DOHH2 (cell line): ENCODE measurements at regions not wholly inside any gene's neighbourhood (a gene's known extent, or its start where the extent isn't known, plus 50 kb on each side); places are given as distances from the start of the nearest gene placed in this dataset.

ENCODE experiments used
- H3F3A ChIP-seq: fragments of 200-600 bp; sonication (generic), shearing (Covaris generic); 2 replicates; pipeline ENCODE4 v1.6.0; 2016; ENCODE audit warnings: antibody characterized with exemption, mild to moderate bottlenecking; ENCODE audit not compliant: control insufficient read depth, insufficient read depth
- H3K27ac ChIP-seq: fragments of 200-600 bp; sonication (generic); 2 replicates; pipeline ENCODE4 v1.5.1; 2014; ENCODE audit warnings: low read depth, mild to moderate bottlenecking, low read length, moderate library complexity
- H3K27me3 ChIP-seq: fragments of 200-600 bp; sonication (generic); 2 replicates; pipeline ENCODE4 v1.6.1; 2014; ENCODE audit warnings: mild to moderate bottlenecking, low read length, mixed read lengths; ENCODE audit not compliant: control insufficient read depth
- H3K36me3 ChIP-seq: fragments of 200-600 bp; sonication (generic); 2 replicates; pipeline ENCODE4 v1.6.1; 2014; ENCODE audit warnings: mild to moderate bottlenecking, low read length, moderate library complexity, mixed read lengths; ENCODE audit not compliant: control insufficient read depth
- H3K4me1 ChIP-seq: fragments of 200-600 bp; sonication (generic); 2 replicates; pipeline ENCODE4 v1.6.1; 2014; ENCODE audit warnings: mild to moderate bottlenecking, low read length, mixed read lengths; ENCODE audit not compliant: control insufficient read depth
- H3K4me2 ChIP-seq: fragments of 200-600 bp; sonication (generic); 2 replicates; pipeline ENCODE4 v1.6.0; 2014; ENCODE audit warnings: mild to moderate bottlenecking, low read length, moderate library complexity
- H3K4me3 ChIP-seq: fragments of 200-600 bp; sonication (generic); 2 replicates; pipeline ENCODE4 v1.5.1; 2014; ENCODE audit warnings: mild to moderate bottlenecking, low read length, mixed read lengths
- H3K79me2 ChIP-seq: fragments of 200-600 bp; sonication (generic); 2 replicates; pipeline ENCODE4 v1.6.1; 2014; ENCODE audit warnings: mild to moderate bottlenecking, low read length, mixed read lengths; ENCODE audit not compliant: control insufficient read depth
- H3K9me2 ChIP-seq: fragments of 200-600 bp; sonication (generic); replicated peaks from 2 replicates; pipeline ENCODE4 v1.6.1; 2014; ENCODE audit warnings: mild to moderate bottlenecking, low read length, mixed read lengths; ENCODE audit not compliant: control insufficient read depth
- H3K9me3 ChIP-seq: fragments of 200-600 bp; sonication (generic); 2 replicates; pipeline ENCODE4 v1.6.1; 2014; ENCODE audit warnings: antibody characterized with exemption, low read length, mixed read lengths; ENCODE audit not compliant: control insufficient read depth, insufficient read depth
- H4K20me1 ChIP-seq: fragments of 200-600 bp; sonication (generic); 2 replicates; pipeline ENCODE4 v1.6.0; 2014; ENCODE audit warnings: low read depth, mild to moderate bottlenecking, antibody characterized with exemption, low read length, moderate library complexity; ENCODE audit not compliant: control insufficient read depth, insufficient read depth
- EZH2phosphoT487 ChIP-seq: fragments of 200-600 bp; sonication (generic); IDR thresholded peaks from 2 replicates; pipeline ENCODE4 v1.6.1; 2017; ENCODE audit warnings: borderline replicate concordance, mild to moderate bottlenecking, antibody characterized with exemption, low read length, moderate library complexity, mixed read lengths
- TF ChIP-seq, protein P1 (sequence below): fragments of 200-600 bp; sonication (generic); IDR thresholded peaks from one replicate; pipeline ENCODE4 v1.5.1; 2014; ENCODE audit warnings: antibody characterized with exemption, mild to moderate bottlenecking, low read depth, low read length; ENCODE audit not compliant: poor library complexity, severe bottlenecking

DNA sequence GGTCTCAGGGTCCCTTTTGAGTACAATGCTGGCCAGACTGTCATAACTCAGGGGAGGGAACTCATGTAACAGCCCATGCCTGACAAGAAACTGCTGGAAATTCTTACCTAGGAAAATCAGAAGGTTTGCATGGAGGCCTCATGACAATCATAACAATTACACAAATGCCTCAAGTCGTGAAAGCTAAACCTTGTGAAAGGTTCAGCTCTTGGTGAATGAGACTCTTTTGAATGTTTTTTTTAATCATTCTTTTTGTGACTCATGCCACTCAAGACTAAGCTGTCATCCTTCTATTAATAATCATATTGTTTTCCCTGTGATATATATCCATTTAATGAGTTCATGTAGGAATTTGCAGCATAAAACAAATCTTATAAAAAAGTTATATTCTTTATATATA lies 61.4 kb upstream of the LEKR1 start:
- Histone ChIP-seq H3K36me3 (no peaks in the 10 kb centered on the region), H3K27me3 (no peaks in the 10 kb centered on the region)

DNA sequence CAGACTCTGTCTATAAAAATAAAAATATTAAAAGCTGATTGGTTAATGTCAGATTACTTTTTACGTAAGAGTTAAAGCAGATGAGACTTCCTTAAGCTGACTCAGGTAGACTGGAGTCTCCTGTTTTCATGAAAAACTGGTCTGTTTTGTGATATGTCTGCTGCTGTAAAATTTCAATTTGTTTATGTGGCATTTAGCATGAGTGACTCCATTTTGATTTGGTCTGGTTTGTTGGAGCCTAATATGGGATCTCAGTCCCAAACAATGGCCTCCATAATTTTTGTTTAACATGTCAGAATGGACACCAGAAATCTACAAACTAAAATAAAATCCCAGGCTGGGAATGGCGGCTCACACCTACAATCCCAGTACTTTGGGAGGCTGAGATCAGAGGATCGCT lies 57.8 kb upstream of the LEKR1 start:
- no peaks in the 10 kb centered on the region for H3K79me2 ChIP-seq
- peaks cover 8% of the 10 kb centered on the region for H3K4me1 ChIP-seq
- H4K20me1 ChIP-seq = no peaks in the 10 kb centered on the region
- no peaks in the 10 kb centered on the region for H3K9me2 ChIP-seq
- no peak overlapping the region for H3K4me3 ChIP-seq
- no peaks in the 10 kb centered on the region for H3K36me3 ChIP-seq
- H3K27ac ChIP-seq = no peak overlapping the region
- no peaks in the 10 kb centered on the region for H3F3A ChIP-seq
- H3K27me3 ChIP-seq = no peaks in the 10 kb centered on the region
- no peaks in the 10 kb centered on the region for H3K9me3 ChIP-seq
- H3K4me2 ChIP-seq = no peak overlapping the region
- TF ChIP-seq, protein P1, sequence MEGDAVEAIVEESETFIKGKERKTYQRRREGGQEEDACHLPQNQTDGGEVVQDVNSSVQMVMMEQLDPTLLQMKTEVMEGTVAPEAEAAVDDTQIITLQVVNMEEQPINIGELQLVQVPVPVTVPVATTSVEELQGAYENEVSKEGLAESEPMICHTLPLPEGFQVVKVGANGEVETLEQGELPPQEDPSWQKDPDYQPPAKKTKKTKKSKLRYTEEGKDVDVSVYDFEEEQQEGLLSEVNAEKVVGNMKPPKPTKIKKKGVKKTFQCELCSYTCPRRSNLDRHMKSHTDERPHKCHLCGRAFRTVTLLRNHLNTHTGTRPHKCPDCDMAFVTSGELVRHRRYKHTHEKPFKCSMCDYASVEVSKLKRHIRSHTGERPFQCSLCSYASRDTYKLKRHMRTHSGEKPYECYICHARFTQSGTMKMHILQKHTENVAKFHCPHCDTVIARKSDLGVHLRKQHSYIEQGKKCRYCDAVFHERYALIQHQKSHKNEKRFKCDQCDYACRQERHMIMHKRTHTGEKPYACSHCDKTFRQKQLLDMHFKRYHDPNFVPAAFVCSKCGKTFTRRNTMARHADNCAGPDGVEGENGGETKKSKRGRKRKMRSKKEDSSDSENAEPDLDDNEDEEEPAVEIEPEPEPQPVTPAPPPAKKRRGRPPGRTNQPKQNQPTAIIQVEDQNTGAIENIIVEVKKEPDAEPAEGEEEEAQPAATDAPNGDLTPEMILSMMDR = no peak
- no peak for TF ChIP-seq EZH2phosphoT487

More for the DNA sequence above, 61.4 kb upstream of the LEKR1 start:
- Histone ChIP-seq H3F3A (no peaks in the 10 kb centered on the region), H3K79me2 (no peaks in the 10 kb centered on the region), H3K4me1 (peaks cover 11% of the 10 kb centered on the region), H3K9me3 (no peaks in the 10 kb centered on the region), H3K4me3 (no peak overlapping the region), H3K4me2 (no peak overlapping the region), H3K27ac (no peak overlapping the region), H3K9me2 (no peaks in the 10 kb centered on the region), H4K20me1 (no peaks in the 10 kb centered on the region)
- no peak for TF ChIP-seq EZH2phosphoT487
- TF ChIP-seq, protein P1 = no peak

DNA sequence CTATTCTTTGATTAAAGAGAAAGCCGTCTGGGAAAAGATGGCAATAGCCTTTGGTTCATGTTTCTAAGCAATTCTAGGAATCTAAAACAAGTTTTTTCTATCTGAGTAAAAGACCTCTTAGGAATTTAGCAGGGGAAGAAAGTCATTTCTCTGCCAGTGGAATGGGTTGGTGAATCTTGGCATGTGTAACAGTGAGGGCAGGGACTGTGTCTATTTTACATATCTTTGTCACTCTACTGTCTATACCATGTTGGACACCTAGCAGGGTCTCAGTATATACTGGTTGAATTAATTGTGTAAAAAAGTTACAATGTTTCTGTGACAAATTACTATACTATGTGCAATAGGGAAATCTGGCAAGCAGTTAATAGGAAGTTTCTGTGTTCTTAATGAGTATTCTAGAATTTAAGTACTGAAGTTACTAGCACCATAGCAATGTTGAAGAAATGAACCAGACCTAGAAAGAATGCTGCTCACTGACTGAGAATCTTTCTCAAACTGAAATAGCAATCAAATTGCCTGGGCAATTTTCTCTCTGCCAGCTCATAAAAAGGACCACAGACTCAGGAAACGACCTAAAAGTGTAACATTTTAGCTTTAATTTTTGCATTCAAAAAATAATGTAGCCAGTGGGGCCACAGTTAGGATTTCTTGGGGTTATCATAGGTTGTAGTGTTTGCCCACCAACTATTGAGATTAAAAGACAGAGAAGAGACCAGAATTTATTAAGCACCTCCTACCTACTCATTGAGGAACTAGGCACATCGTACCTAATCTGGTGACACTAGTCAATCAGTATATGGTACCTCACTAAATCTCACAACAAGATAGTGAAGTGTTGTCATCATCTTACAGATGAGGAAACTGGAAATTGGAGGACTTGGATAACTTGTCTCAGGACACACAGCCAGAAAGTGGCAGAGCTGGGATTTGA lies 56.2 kb upstream of the LEKR1 start:
- peaks cover 8% of the 10 kb centered on the region for H3K4me1 ChIP-seq
- no peaks in the 10 kb centered on the region for H3F3A ChIP-seq
- no peak overlapping the region for H3K4me2 ChIP-seq
- H3K9me3 ChIP-seq = no peaks in the 10 kb centered on the region
- no peaks in the 10 kb centered on the region for H3K36me3 ChIP-seq
- H4K20me1 ChIP-seq = no peaks in the 10 kb centered on the region
- H3K27ac ChIP-seq = no peak overlapping the region
- TF ChIP-seq, protein P1 = no peak
- no peak for TF ChIP-seq EZH2phosphoT487
- H3K79me2 ChIP-seq = no peaks in the 10 kb centered on the region
- no peaks in the 10 kb centered on the region for H3K9me2 ChIP-seq
- no peaks in the 10 kb centered on the region for H3K27me3 ChIP-seq
- H3K4me3 ChIP-seq = no peak overlapping the region
